Right hindlimb (tissue), 1 donor: ENCODE measurements at regions not wholly inside any gene's neighbourhood (a gene's known extent, or its start where the extent isn't known, plus 50 kb on each side); places are given as distances from the start of the nearest gene placed in this dataset.
"Not testable (repeated sequence)": the region's sequence is repeated elsewhere in the genome, so short reads cannot be mapped to it uniquely, and the experiment has no call there.

ENCODE experiments used
- DNase-seq: peaks from one replicate; pipeline ENCODE4 v3.0.0-alpha.2; 2018

DNA sequence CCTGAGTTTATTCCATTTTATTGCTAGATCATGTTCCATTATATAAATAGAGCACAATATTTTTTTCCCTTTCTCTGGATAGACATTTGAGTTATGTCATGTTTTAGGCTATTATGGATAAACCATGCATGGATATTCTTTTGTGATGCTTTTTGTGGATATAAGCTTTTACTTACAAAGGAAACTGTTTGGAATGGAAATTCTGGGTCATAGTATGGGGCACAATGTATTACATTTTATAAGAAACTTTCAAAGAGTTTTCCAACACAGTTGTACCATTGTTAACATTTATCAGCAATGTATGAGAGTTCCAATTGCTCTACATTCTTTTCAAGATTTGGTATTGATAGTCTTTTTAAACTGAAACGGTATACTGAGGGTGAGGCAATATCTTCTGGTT, 749.4 kb downstream of the SOCS6 start:
- DNase-seq, result no peak

DNA sequence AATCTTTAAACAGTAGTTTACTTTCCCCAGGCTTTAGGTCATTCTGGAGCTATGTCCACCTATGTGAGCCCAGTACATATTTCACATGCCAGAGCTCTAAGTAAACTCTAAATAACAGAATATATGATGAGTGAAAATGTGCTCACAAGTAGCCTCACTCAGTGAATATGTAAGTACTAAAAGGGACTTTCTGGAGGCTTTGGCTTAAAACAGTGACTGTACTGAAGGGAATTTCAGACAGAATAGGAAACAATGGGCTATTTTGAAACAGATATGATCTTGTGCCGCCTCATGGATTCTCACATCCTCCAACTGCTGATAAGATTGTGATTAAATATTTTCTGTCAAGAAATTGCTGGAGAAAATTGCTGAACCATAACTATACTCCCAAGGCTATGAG, 747.9 kb downstream of the SOCS6 start:
- no peak for DNase-seq

DNA sequence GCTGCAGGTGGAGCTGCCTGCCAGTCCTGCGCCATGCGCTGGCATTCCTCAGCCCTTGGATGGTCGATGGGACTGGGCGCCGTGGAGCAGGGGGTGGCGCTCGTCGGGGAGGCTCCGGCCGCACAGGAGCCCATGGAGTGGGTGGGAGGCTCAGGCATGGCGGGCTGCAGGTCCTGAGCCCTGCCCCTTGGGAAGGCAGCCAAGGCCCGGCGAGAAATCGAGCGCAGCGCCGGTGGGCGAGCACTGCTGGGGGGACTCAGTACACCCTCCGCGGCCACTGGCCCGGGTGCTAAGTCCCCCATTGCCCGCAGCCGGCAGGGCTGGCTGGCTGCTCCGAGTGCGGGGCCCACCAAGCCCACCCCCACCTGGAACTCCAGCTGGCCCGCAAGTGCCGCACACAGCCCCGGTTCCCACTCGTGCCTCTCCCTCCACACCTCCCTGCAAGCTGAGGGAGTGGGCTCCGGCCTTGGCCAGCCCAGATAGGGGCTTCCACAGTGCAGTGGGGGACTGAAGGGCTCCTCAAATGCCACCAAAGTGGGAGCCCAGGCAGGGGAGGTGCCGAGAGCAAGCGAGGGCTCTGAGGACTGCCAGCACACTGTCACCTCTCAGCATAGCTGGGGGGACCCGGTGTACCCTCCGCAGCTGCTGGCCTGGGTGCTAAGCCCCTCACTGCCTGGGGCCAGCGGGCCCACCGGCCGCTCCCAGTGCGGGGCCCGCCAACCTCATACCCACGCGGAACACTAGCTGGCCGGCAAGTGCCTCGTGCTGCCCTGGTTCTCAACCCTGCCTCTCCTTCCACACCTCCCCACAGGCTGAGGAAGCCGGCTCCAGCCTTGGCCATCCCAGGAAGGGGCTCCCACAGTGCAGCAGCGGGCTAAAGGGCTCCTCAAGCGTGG, 742.7 kb downstream of the SOCS6 start:
- DNase-seq, result not testable (repeated sequence)

DNA sequence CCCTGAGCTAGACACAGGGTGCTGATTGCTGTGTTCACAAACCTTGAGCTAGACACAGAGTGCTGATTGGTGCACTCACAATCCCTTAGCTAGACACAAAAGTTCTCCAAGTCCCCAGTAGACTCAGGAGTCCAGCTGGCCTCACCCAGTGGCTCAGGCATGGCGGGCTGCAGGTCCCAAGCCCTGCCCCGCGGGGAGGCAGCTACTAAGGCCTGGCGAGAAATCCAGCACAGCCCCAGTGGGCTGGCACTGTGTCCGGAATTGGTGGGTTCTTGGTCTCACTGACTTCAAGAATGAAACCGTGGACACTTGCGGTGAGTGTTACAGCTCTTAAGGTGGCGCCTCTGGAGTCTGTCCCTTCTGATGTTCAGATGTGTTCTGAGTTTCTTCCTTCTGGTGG, 741.2 kb downstream of the SOCS6 start:
- not testable (repeated sequence) for DNase-seq

DNA sequence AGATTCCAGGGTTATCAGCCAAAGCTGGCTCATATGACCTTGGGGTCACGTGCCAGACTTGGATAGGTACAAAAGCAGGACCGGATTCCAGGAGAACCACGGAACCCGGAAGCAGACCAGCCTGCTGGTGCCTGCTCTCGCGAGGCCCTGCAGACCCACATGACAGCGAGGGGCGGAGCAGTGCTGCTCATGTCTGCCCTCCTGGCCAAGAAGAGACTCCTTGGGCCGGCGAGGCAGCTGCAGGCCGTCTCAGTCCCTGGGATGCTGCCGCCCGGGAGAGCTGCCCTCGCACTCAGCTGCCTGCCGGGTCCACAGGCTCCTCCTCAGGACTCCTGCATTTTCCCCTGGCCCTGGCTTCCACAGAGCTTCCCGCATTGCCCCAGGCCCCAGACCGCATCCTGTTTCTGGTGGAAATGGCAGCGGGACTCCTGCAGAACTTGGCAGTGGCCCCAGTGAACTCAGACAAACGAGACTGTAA, 739.5 kb downstream of the SOCS6 start:
- no peak for DNase-seq

DNA sequence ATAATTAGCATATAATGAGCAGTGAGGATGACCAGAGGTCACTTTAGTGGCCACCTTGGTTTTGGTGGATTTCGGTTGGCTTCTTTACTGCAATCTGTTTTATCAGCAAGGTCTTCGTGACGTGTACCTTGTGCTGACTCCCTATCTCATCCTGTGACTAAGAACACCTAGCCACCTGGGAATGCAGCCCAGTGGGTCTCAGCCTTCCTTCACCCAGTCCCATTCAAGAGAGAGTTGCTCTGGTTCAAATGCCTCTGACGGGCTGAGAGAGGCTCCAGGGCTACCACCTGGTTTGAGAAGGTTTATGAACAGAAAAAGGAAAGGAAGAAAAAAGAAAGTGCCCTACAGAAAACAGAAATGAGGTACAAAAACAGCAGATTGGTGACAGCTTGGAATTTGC, 738.7 kb downstream of the SOCS6 start:
- no peak for DNase-seq

DNA sequence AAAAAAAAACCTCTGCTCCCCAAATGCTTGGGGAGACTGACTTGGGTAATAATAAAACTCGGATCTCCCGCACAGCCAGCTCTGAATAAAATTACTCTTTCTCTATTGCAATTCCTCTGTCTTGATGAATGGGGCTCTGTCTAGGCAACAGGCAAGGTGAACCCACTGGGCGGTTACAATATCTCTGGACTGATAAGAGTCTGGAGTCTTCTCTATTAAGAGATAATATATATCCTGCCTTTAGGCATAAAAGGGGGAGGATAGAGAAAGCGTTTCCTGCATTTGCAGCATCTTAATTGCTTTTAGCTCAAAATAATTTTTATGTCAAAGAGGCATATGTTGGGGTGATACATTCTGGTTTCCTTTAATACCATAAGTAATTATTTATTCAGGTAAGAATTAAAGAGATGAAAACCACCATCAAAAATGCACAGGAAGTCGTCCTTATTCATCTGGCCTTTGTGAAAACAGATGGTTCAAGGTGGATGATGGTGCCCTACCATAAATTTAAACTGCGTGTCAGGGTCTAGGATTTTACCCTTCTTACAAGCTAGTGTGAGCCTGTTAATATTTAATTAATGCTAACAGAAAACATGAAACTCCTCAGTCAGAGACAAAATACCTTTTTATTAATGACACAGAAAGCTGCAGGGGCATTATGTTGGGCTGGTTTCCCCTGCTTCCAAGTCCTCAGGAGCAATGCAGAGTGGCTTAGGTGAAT, 736.8 kb downstream of the SOCS6 start:
- DNase-seq, result no peak

DNA sequence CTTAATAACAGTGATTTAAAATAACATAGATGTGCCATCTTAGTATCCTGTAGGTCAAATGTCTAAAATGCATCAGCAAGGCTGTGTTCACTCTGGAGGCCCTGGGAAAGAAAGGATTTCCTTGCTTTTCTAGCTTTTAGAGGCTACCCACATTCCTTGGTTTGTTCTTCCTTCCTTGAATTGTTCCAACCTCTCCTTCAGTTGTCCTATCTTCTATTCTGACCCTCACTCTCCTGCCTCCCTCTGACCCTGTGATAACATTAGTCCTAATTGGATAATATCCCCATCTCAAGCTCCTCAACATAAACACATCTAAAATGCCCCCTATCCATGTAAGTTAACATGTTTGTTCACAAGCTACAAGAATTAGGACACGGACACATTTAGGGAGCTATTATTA, 733.5 kb downstream of the SOCS6 start:
- DNase-seq, result no peak

DNA sequence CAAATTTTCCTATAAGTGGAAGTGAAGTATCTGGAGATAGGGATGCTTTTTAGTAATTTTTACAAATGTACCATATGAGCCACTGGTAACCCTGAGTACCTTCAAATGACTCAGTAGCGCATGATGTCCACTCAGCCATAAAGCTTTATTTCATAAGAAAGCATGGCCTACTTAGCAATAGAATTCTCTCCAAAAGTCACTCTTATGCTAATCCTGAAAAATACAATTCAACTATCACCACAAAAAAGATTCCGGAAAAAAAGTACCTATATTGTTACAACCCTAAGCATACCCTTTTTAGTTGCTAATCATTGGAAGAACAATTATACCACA, 732.2 kb downstream of the SOCS6 start:
- no peak for DNase-seq

DNA sequence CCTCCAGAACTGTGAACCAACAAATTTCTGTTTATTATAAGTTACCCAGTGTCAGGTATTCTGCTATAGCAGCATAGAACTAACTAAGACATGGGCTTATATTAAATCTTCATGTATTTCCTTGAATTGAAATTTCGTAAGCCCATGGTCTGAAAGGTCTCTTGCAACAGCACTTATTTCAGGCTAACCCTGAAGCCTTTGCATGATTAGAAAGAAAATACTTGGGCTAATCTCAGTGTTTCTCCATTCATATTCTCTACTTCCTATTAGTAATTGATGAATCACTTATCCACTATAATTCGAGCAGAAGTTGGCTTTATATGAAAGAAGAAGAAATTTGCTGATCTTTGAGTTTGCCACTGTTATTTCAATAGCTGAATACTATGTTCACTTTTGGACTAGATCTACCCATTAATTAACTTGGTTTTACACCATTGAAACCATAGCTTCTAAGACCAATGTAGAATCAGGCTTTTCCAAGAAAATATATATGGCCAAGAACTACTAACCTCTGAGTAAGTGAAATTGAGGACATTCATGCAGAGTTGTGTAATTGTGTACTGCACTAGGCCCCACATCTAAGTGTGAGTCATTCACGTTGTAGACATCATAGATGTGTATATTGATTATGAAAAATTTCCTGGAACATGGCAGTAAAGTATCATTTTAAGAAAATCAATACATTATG, 731.6 kb downstream of the SOCS6 start:
- no peak for DNase-seq

DNA sequence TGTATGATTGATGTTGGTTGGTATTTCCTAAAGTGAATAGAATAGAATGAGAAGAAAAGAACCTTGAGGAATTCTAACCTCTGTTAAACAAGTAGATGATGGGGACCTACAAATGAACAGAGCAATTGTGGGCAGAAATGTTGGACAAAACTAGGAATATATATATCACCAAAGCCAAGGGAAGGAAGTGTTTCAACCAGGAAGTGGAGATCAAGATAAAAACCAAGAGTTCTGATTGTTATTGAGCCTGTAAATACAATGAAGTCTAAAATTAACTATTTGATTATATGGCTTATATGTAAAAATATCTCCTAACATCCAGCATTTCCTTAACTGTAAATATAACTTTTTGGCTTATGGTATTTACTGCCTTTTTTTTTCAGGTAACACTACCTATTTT, 730.0 kb downstream of the SOCS6 start:
- no peak for DNase-seq

DNA sequence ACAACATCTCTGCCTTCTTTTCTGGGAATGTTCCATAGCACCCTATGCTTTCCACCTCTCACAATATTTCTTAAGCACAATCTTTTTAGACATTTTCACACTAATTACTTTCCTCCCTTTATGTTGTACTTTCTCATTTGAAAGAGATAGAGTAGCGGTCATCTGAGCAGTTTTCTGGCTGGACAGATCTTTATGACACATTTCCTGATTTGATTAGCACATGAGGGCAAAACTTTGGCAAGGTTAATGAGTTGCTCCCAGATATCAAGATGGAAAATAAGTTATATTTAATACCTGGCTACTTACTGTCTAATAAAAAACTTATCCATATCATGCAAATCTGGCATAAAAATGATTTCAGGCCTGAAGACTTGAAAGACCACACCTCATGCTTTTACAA, 723.9 kb downstream of the SOCS6 start:
- no peak for DNase-seq

DNA sequence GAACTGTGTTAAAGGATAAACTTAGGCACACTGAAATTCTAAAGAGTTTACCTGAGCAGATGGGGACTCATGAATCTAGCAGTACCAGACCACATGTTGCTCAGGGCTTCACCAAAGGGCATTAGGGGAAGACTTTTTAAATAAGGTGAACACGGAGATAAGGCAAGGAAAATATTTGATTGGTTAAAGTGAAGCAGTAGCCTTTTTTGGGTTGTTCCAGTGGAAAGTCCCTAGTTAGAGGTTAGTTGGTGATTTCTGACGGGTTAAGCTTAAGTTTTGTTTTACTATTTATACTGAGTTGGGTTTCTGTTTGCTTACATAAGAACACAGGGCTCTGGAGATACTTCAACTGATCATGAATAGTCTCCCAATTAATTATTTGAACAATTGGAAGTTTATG, 722.5 kb downstream of the SOCS6 start:
- no peak for DNase-seq

DNA sequence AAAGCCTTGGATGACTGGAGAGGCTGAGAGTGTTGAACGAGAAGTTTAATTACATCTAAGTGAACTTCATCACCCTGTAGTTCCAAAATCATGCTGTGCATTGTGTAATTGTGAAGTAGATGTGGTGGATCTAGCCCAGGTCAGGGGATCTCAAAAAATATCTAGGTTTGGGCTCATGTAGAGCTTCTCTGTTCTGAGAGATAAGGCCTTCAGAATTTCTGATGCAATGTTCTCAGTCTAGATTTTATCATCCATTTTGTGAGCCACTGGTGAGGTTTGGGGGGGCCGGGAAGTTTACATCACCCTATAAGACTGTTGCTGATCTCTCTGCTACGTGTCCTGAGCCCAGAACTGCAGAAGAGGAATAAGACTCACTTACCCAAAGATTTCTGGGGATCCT, 719.4 kb downstream of the SOCS6 start:
- DNase-seq, result no peak

DNA sequence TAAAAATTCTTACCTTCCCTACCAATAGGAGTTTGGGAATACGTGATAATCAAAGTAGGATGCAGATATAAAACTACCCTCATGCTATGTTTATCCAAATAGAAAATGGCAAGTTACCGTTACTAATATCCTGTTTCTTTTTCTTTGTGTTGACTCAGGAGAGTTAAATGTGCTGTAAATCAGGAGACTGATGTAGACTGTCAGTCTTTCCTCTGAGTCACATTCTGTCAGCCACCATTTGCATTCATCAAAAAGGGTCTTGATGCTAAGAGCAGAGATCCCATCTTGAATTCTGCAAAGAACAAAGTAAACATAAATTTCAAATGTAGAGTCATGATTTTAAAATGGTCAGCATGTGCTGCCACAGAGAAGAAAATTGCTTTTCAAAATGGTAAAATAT, 712.8 kb downstream of the SOCS6 start:
- DNase-seq, result no peak

DNA sequence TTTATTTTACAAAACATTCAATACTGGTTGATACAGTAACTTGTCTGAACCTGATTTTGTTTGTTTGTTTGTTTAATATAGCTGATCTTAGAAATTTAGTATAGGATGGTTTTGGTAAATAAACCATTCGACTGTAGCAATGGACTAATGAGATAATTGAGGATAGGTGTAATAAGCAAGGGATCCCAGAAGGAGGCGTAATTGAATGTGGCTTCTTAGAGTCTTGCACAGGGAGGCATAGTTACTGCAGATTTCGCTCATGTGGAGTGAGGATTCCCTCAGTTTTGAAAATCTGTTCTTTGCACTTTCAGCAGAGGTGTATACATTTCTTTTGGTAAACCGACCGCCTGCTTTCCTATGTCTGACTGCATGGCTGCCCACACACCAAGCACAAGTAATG, 709.6 kb downstream of the SOCS6 start:
- no peak for DNase-seq

DNA sequence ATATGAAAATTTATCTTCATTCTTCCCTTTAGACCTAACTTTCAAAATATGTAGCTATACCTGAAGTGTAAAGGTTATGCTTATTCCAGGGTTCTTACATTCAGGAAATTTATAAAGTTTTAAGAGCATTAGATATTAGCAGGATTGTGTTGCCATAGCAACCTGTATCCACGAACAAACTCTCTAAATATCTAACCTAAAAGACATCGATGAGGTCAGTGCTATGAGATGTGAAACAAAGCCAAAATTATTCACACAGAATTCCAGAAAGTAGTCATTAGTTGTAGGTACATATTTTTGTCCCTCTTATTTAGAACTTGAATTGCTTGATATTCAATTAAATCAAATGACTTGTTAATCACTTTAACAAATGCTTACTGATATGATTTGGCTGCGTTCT, 705.3 kb downstream of the SOCS6 start:
- DNase-seq, result no peak

DNA sequence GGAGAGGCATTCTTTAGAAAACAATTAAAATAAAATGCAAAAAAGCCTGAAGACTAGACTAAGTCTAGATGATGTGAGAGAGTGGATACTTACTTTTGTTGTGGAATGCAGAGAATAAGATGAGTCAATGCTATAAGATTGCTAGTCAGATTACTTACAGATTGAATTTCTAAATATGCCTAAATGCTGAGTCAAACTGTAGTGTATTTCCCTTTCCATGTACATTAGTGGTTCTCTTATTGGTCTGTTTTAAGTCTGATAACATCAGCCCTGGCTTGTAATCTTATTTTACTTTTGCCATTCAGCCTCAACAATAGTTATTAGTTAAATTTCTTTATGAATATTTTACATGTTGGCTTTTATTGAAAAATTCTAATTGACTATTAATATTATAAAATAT, 702.7 kb downstream of the SOCS6 start:
- no peak for DNase-seq

DNA sequence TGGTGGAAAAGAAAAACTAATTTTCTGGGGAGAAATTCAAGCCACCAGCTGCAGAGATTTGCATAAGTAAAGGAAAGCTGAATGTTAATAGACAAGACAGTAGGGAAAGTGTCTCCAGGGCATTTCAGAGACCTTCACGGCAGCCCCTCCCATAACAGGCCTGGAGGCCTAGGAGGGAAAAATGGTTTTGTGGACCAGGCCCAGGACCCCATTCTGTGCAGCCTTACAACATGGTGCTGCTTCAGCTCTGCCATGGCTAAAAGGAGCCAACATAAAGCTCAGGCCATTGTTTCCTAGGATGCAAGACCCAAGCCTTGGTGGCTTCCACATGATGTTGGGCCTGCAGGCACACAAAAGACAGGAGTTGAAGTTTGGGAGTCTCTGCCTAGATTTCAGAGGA, 697.1 kb downstream of the SOCS6 start:
- DNase-seq, result no peak

DNA sequence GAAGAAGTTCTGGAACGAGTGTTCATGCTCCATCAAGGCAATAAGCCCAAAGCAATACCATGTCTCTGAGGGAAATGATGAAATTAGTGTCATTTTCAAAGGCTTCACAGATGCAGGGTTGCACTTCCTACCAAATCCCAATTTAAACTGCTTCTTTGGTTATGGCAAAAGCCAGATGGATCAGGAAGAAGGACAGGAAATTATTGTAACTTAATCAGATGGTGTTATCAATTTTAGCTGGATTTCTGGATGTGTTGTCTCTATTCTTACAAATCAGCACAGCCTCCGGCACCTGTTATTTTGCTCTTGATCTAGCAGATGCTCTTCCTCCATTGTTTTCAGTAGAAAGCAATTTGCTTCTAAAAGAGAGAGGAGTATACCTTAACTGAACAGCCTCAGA, 693.4 kb downstream of the SOCS6 start:
- no peak for DNase-seq

DNA sequence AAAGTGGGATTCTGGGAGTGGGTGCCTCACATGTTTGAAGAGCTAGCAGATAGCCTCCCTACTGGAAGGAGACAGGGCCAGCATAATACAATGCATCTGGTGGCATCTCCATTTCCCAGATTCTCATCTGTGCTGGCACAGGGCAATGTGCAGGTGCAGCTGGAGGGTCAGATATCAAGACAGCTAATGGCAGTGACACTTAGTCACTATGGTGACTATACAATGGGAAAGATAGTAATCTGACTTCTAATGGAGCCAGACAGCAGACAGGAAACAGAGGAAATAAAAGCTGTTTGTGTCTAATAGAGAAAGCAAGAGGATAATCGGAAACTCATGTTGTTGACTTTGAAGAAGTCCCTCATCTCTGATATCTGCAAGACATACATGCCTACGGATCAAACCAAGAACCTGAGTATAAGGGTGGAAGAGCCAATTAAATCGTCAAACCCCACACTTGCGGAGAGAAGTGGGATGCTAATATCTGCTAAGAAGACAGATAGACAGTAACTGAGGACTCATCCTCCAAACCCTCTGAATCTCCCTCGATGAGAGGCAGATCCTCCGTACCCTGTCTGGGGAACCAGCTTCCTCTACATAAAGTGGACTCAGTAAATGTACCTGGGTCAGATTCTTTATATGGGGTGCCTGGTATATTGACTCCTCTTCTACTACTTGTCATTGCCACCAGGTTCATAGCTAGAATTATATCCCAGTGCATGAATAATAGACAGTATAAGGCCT, 692.7 kb downstream of the SOCS6 start:
- no peak for DNase-seq

DNA sequence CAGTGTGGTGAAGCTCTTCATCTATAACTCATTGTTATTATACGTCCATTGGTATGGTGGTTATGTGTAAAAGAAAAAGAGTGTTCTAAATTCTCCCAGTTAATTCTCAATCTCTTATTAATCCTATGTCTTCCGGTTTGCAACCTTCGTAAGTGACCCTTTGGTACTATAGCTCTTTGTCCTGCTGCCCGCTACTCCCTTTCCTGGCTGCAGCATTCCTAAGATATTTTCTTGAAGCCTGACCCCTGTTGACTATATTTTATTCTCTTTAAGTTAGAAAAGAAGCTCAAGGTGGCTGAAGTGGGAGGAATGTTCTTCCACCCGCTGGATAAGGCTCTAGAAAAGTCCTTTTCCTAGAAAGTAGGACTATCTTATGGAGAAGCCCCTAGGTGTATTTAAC, 684.8 kb downstream of the SOCS6 start:
- no peak for DNase-seq

DNA sequence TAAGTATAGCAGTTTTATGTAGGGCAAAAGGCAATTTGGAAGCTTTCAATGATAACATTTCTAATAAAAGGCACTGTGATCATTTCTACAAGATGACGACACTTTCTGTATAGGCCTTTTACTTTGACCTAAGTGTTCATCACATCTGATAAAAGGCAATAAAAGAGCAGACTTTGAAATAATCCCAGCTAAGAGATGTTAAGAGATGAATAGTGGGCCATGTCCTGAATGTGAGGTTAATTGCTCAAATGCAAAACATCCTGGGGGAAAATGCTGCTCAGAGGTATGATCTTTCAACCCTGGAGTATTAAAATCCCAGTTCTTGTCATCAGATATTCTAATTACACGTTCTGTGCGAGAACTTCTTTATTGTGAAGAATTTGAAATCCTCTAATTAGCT, 677.6 kb downstream of the SOCS6 start:
- DNase-seq, result no peak
